SK-N-SH (cell line): ENCODE measurements at regions not wholly inside any gene's neighbourhood (a gene's known extent, or its start where the extent isn't known, plus 50 kb on each side); places are given as distances from the start of the nearest gene placed in this dataset.
A peak's percentile ranks its signal among the peaks of the same experiment; 100 is the strongest.

Experiments used
- CTCF ChIA-PET: fragments of 300-600, 350-600 bp; formaldehyde crosslinking; extraction: SDS; loops from one replicate; lab custom pipeline; 2021; lab: Yijun Ruan, JAX
- POLR2A ChIA-PET: fragments of 350-600 bp; sonication (Branson Sonifier 250); formaldehyde crosslinking; extraction: SDS; loops from one replicate; lab custom pipeline; 2020; ENCODE audit warnings: antibody characterized with exemption, inconsistent platforms; lab: Yijun Ruan, JAX
- DNase-seq: peaks from one replicate; pipeline ENCODE4 v3.0.0; 2012
- H2AFZ ChIP-seq: fragments of 200-600 bp; sonication (generic); 2 replicates; pipeline ENCODE4 v1.8.1; 2016; ENCODE audit warnings: antibody characterized with exemption, mild to moderate bottlenecking, low read depth
- H3F3A ChIP-seq: fragments of 200-600 bp; sonication (generic); replicated peaks from 2 replicates; pipeline ENCODE3; 2016; ENCODE audit warnings: antibody characterized with exemption, mild to moderate bottlenecking; ENCODE audit not compliant: insufficient read depth
- H3K27ac ChIP-seq, 2 experiments: fragments of 200-500 bp in 1 of 2; fragments of 200-600 bp in 1 of 2; sonication (Bioruptor generic) in 1 of 2; sonication (generic), shearing (Covaris generic) in 1 of 2; 2 replicates each; pipeline versions ENCODE4 v1.5.1 to v1.6.1; 2014 to 2016; ENCODE audit warnings: low read depth in 2 of 2, inconsistent platforms in 1 of 2, low read length in 1 of 2, mild to moderate bottlenecking in 1 of 2, mixed read lengths in 1 of 2
- H3K27me3 ChIP-seq: fragments of 200-600 bp; sonication (generic), shearing (Covaris generic); 2 replicates; pipeline ENCODE4 v1.6.1; 2016; ENCODE audit warnings: mixed run types; ENCODE audit not compliant: insufficient read depth
- H3K36me3 ChIP-seq, 2 experiments: fragments of 200-500 bp in 1 of 2; fragments of 200-600 bp in 1 of 2; sonication (Bioruptor generic) in 1 of 2; sonication (generic) in 1 of 2; replicated peaks in 1 of 2; 2 replicates each; pipeline versions ENCODE3 to v1.5.1; 2014 to 2016; ENCODE audit warnings: low read length in 1 of 2, mild to moderate bottlenecking in 1 of 2; ENCODE audit not compliant: insufficient read depth in 2 of 2, control insufficient read depth in 1 of 2
- H3K4me1 ChIP-seq, 2 experiments: fragments of 200-500 bp in 1 of 2; fragments of 200-600 bp in 1 of 2; sonication (Bioruptor generic) in 1 of 2; sonication (generic), shearing (Covaris generic) in 1 of 2; 2 replicates each; pipeline versions ENCODE4 v1.5.1 to v1.6.1; 2014 to 2016; ENCODE audit warnings: low read depth in 1 of 2, low read length in 1 of 2, mixed run types in 1 of 2; ENCODE audit not compliant: insufficient read depth in 2 of 2, control insufficient read depth in 1 of 2
- H3K4me2 ChIP-seq: fragments of 200-600 bp; sonication (generic), shearing (Covaris generic); 2 replicates; pipeline ENCODE4 v1.6.1; 2017; ENCODE audit warnings: mixed run types
- H3K4me3 ChIP-seq, 2 experiments: fragments of 200-500 bp in 1 of 2; fragments of 200-600 bp in 1 of 2; sonication (Bioruptor generic) in 1 of 2; sonication (generic), shearing (Covaris generic) in 1 of 2; 2 replicates each; pipeline versions ENCODE4 v1.5.1 to v1.8.1; 2014 to 2016; ENCODE audit warnings: low read depth in 2 of 2, inconsistent platforms in 1 of 2, low read length in 1 of 2, mild to moderate bottlenecking in 1 of 2, mixed read lengths in 1 of 2, moderate library complexity in 1 of 2
- H3K79me2 ChIP-seq: fragments of 200-600 bp; sonication (generic); 2 replicates; pipeline ENCODE4 v1.8.1; 2017; ENCODE audit warnings: mild to moderate bottlenecking; ENCODE audit not compliant: insufficient read depth
- H3K9ac ChIP-seq: fragments of 200-600 bp; sonication (generic); 2 replicates; pipeline ENCODE4 v1.6.1; 2017; ENCODE audit warnings: mixed run types
- H3K9me2 ChIP-seq: fragments of 200-600 bp; sonication (generic); 2 replicates; pipeline ENCODE4 v1.6.1; 2017; ENCODE audit warnings: mixed run types
- H3K9me3 ChIP-seq: fragments of 200-600 bp; sonication (generic); 2 replicates; pipeline ENCODE4 v1.6.1; 2017; ENCODE audit warnings: mixed run types, mild to moderate bottlenecking, moderate library complexity
- H4K20me1 ChIP-seq: fragments of 200-600 bp; sonication (generic); 2 replicates; pipeline ENCODE4 v1.6.1; 2017; ENCODE audit warnings: mild to moderate bottlenecking, mixed run types; ENCODE audit not compliant: insufficient read depth
- ELF1 ChIP-seq: IDR thresholded peaks from 2 replicates; pipeline ENCODE4 v1.4.0; 2012
- EZH2phosphoT487 ChIP-seq: fragments of 200-600 bp; sonication (generic); IDR thresholded peaks from 2 replicates; pipeline ENCODE4 v1.6.1; 2017; ENCODE audit warnings: low read depth, mixed run types, mild to moderate bottlenecking, antibody characterized with exemption, moderate library complexity, borderline replicate concordance
- FOSL2 ChIP-seq: IDR thresholded peaks from 2 replicates; pipeline ENCODE4 v1.4.0; 2012; ENCODE audit warnings: low read depth, mild to moderate bottlenecking, moderate library complexity, borderline replicate concordance
- IRF3 ChIP-seq: fragments of 150-350 bp; IDR thresholded peaks from 2 replicates; pipeline ENCODE4 v1.6.1; 2016; ENCODE audit warnings: mild to moderate bottlenecking, low read depth, low read length
- MEF2A ChIP-seq: IDR thresholded peaks from 2 replicates; pipeline ENCODE4 v1.4.0; 2012; ENCODE audit warnings: low read depth, borderline replicate concordance
- RAD21 ChIP-seq: IDR thresholded peaks from 2 replicates; pipeline ENCODE4 v1.6.1; 2012; ENCODE audit warnings: mild to moderate bottlenecking, low read length
- TAF1 ChIP-seq: IDR thresholded peaks from 2 replicates; pipeline ENCODE4 v1.6.1; 2012; ENCODE audit warnings: low read depth, mild to moderate bottlenecking, low read length, moderate library complexity, borderline replicate concordance
- TCF12 ChIP-seq: IDR thresholded peaks from 2 replicates; pipeline ENCODE4 v1.4.0; 2012
- USF1 ChIP-seq: IDR thresholded peaks from 2 replicates; pipeline ENCODE4 v1.4.0; 2012; ENCODE audit warnings: low read depth, borderline replicate concordance
- USF2 ChIP-seq: fragments of 150-350 bp; IDR thresholded peaks from 2 replicates; pipeline ENCODE4 v1.6.1; 2017; ENCODE audit warnings: antibody characterized with exemption, low read length, low read depth, borderline replicate concordance
- ZBTB33 ChIP-seq: IDR thresholded peaks from 2 replicates; pipeline ENCODE4 v1.4.0; 2012; ENCODE audit warnings: low read depth, borderline replicate concordance
- WGBS: methylation state at CpG from one replicate; pipeline ENCODE4 v1.1.6; 2017; ENCODE audit warnings: low lambda C conversion rate; 5-methylcytosine and 5-hydroxymethylcytosine counted together

- H3F3A ChIP-seq, result no peaks in the 10 kb centered on the region
- no peaks in the 10 kb centered on the region for H4K20me1 ChIP-seq
- no peak overlapping the region for H3K4me2 ChIP-seq
- no peaks in the 10 kb centered on the region for H3K9me3 ChIP-seq
- H3K9me2 ChIP-seq, result no peaks in the 10 kb centered on the region
- no peaks in the 10 kb centered on the region for H3K27me3 ChIP-seq
- H3K36me3 ChIP-seq, result no peaks in the 10 kb centered on the region
- H3K27ac ChIP-seq, result peak overlapping the region in 1 of 2 experiments; percentile 58; a peak in 2 of 4 replicates
- ChIA-PET CTCF (no interaction called here), POLR2A (no interaction called here)
- no peak for DNase-seq
- peak overlapping the region; percentile 23; the same call in 1 of the 2 replicates for H2AFZ ChIP-seq
- no peak overlapping the region for H3K4me3 ChIP-seq
- no peaks in the 10 kb centered on the region for H3K79me2 ChIP-seq
- peaks cover 0 to 6% of the 10 kb centered on the region in 2 experiments; a peak in 2 of 4 replicates for H3K4me1 ChIP-seq
- no peak for TF ChIP-seq ELF1
- TF ChIP-seq TAF1, result no peak
- no peak for TF ChIP-seq USF2
- TF ChIP-seq RAD21, result no peak
- no peak for TF ChIP-seq TCF12
- TF ChIP-seq IRF3, result no peak
- H3K9ac ChIP-seq, result no peak overlapping the region
- 14% methylated on average over 2 of the region's 2 CpGs for WGBS
These were observed 838.0 kb downstream of the DHX35 start for GRCh38 chr20:39800111-39800510.

GRCh38 chr20:39799366-39799965 is 837.3 kb downstream of the DHX35 start:
- H3K27ac ChIP-seq, result peak overlapping the region in 1 of 2 experiments; percentile 58; a peak in 1 of 4 replicates
- no peak overlapping the region for H2AFZ ChIP-seq
- no peak overlapping the region for H3K9ac ChIP-seq
- no peaks in the 10 kb centered on the region for H3K9me3 ChIP-seq
- H3K79me2 ChIP-seq, result no peaks in the 10 kb centered on the region
- 36% methylated on average over 2 of the region's 2 CpGs for WGBS
- no peaks in the 10 kb centered on the region for H3K9me2 ChIP-seq
- no peaks in the 10 kb centered on the region for H3K27me3 ChIP-seq
- TF ChIP-seq USF1 (no peak), ZBTB33 (no peak), MEF2A (no peak), FOSL2 (no peak), EZH2phosphoT487 (no peak)
- TF ChIP-seq, all 33 proteins: peak for 0
- Histone ChIP-seq H3K4me1 (peaks cover 0 to 6% of the 10 kb centered on the region in 2 experiments; a peak in 2 of 4 replicates), H3K36me3 (no peaks in the 10 kb centered on the region), H4K20me1 (no peaks in the 10 kb centered on the region), H3K4me3 (no peak overlapping the region), H3F3A (no peaks in the 10 kb centered on the region), H3K4me2 (no peak overlapping the region)
- ChIA-PET CTCF (no interaction called here), POLR2A (no interaction called here)
- no peak for DNase-seq
